SU-DHL-6 (cell line): ENCODE measurements at regions not wholly inside any gene's neighbourhood (a gene's known extent, or its start where the extent isn't known, plus 50 kb on each side); places are given as distances from the start of the nearest gene placed in this dataset.

Experiments
- H2AFZ ChIP-seq: fragments of 200-600 bp; sonication (generic); 2 replicates; pipeline ENCODE4 v1.6.1; 2014; ENCODE audit warnings: low read depth, mild to moderate bottlenecking, moderate library complexity, mixed read lengths, antibody characterized with exemption, low read length; ENCODE audit not compliant: severe bottlenecking
- H3F3A ChIP-seq: fragments of 200-600 bp; shearing (Covaris generic); 2 replicates; pipeline ENCODE4 v1.6.0; 2016; ENCODE audit warnings: antibody characterized with exemption, mild to moderate bottlenecking; ENCODE audit not compliant: insufficient read depth
- H3K27ac ChIP-seq: fragments of 200-600 bp; sonication (generic); 2 replicates; pipeline ENCODE4 v1.5.1; 2016; ENCODE audit warnings: low read depth, mild to moderate bottlenecking, low read length, moderate library complexity, mixed read lengths
- H3K27me3 ChIP-seq: fragments of 200-600 bp; sonication (generic), shearing (Covaris generic); 2 replicates; pipeline ENCODE4 v1.6.0; 2014; ENCODE audit warnings: mild to moderate bottlenecking, low read length
- H3K36me3 ChIP-seq: fragments of 200-600 bp; sonication (generic); 2 replicates; pipeline ENCODE4 v1.6.1; 2014; ENCODE audit warnings: mild to moderate bottlenecking, low read length, mixed read lengths
- H3K4me2 ChIP-seq: fragments of 300-600, 200-600 bp; shearing (Covaris generic), sonication (generic); 2 replicates; pipeline ENCODE4 v1.6.0; 2014; ENCODE audit warnings: low read length, low read depth, mild to moderate bottlenecking; ENCODE audit not compliant: poor library complexity, severe bottlenecking
- H3K4me3 ChIP-seq: fragments of 200-600 bp; sonication (generic); 2 replicates; pipeline ENCODE4 v1.5.1; 2014; ENCODE audit warnings: antibody characterized with exemption, low read length, mild to moderate bottlenecking, mixed read lengths; ENCODE audit not compliant: insufficient read depth, poor library complexity, severe bottlenecking
- H3K79me2 ChIP-seq: fragments of 200-600 bp; sonication (generic); 2 replicates; pipeline ENCODE4 v1.6.1; 2014; ENCODE audit warnings: mild to moderate bottlenecking, low read length, moderate library complexity; ENCODE audit not compliant: insufficient read depth
- H3K9ac ChIP-seq: fragments of 200-600 bp; sonication (generic); 2 replicates; pipeline ENCODE4 v1.7.0; 2014; ENCODE audit warnings: mild to moderate bottlenecking, low read length
- H3K9me2 ChIP-seq: fragments of 200-600 bp; sonication (generic); replicated peaks from 2 replicates; pipeline ENCODE4 v1.6.1; 2014; ENCODE audit warnings: low read length; ENCODE audit not compliant: insufficient read depth
- H3K9me3 ChIP-seq: fragments of 200-600 bp; sonication (generic); 2 replicates; pipeline ENCODE4 v1.6.1; 2014; ENCODE audit warnings: low read length, mixed read lengths; ENCODE audit not compliant: insufficient read depth
- H4K20me1 ChIP-seq: fragments of 200-600 bp; sonication (generic); 2 replicates; pipeline ENCODE4 v1.6.1; 2014; ENCODE audit warnings: low read depth, mild to moderate bottlenecking, antibody characterized with exemption, low read length, moderate library complexity, mixed read lengths
- CTCF ChIP-seq: fragments of 200-600 bp; sonication (generic); IDR thresholded peaks from one replicate; pipeline ENCODE4 v1.5.1; 2017; ENCODE audit warnings: antibody characterized with exemption, mild to moderate bottlenecking, low read length, moderate library complexity; ENCODE audit not compliant: insufficient read depth, poor library complexity, severe bottlenecking
- EZH2phosphoT487 ChIP-seq: fragments of 200-600 bp; sonication (generic), shearing (Covaris generic); conservative IDR thresholded peaks from 2 replicates; pipeline ENCODE4 v1.6.1; 2018; ENCODE audit warnings: mild to moderate bottlenecking, antibody characterized with exemption, low read length, moderate library complexity, mixed read lengths

- Histone ChIP-seq H3K36me3 (no peaks in the 10 kb centered on the region), H3K4me2 (no peak overlapping the region), H4K20me1 (no peaks in the 10 kb centered on the region), H3K9me2 (no peaks in the 10 kb centered on the region; the same call in 1 of the 2 replicates), H3F3A (no peaks in the 10 kb centered on the region), H3K79me2 (no peaks in the 10 kb centered on the region), H3K9ac (no peak overlapping the region), H3K4me3 (no peak overlapping the region), H3K9me3 (no peaks in the 10 kb centered on the region), H2AFZ (no peak overlapping the region), H3K27me3 (no peaks in the 10 kb centered on the region), H3K27ac (no peak overlapping the region)
- TF ChIP-seq EZH2phosphoT487 (no peak), CTCF (no peak)
Observed at GRCh38 chr15:36428102-36428845, 151.2 kb upstream of the CDIN1 start.

GRCh38 chr15:36429707-36430106, 149.7 kb upstream of the CDIN1 start:
- Histone ChIP-seq H3K27ac (no peak overlapping the region), H3K79me2 (no peaks in the 10 kb centered on the region), H3K9me2 (no peaks in the 10 kb centered on the region; the same call in 1 of the 2 replicates), H3K9ac (no peak overlapping the region), H3K27me3 (no peaks in the 10 kb centered on the region), H2AFZ (no peak overlapping the region), H3K36me3 (no peaks in the 10 kb centered on the region), H4K20me1 (no peaks in the 10 kb centered on the region), H3K4me2 (no peak overlapping the region), H3K9me3 (no peaks in the 10 kb centered on the region), H3K4me3 (no peak overlapping the region), H3F3A (no peaks in the 10 kb centered on the region)
- no peak for TF ChIP-seq CTCF

GRCh38 chr15:36430280-36430679, 149.1 kb upstream of the CDIN1 start:
- Histone ChIP-seq H3K4me3 (no peak overlapping the region), H3K9me3 (no peaks in the 10 kb centered on the region), H2AFZ (no peak overlapping the region), H3K79me2 (no peaks in the 10 kb centered on the region), H4K20me1 (no peaks in the 10 kb centered on the region), H3K27ac (no peak overlapping the region), H3F3A (no peaks in the 10 kb centered on the region), H3K4me2 (no peak overlapping the region), H3K36me3 (no peaks in the 10 kb centered on the region), H3K9me2 (no peaks in the 10 kb centered on the region; the same call in 1 of the 2 replicates), H3K9ac (no peak overlapping the region), H3K27me3 (no peaks in the 10 kb centered on the region)
- TF ChIP-seq EZH2phosphoT487: no peak
- TF ChIP-seq CTCF: no peak
